Loucy (cell line): ENCODE measurements at regions not wholly inside any gene's neighbourhood (a gene's known extent, or its start where the extent isn't known, plus 50 kb on each side); places are given as distances from the start of the nearest gene placed in this dataset.

ENCODE experiments used
- H2AFZ ChIP-seq: fragments of 200-600 bp; sonication (generic); 2 replicates; pipeline ENCODE4 v1.6.0; 2016; ENCODE audit warnings: antibody characterized with exemption, mild to moderate bottlenecking, low read length, moderate library complexity
- H3F3A ChIP-seq: fragments of 200-600 bp; 2 replicates; pipeline ENCODE4 v1.6.0; 2016; ENCODE audit warnings: antibody characterized with exemption, low read depth, mild to moderate bottlenecking
- H3K27me3 ChIP-seq: fragments of 200-600 bp; sonication (generic); 2 replicates; pipeline ENCODE4 v1.6.1; 2014; ENCODE audit warnings: low read length, mild to moderate bottlenecking; ENCODE audit not compliant: insufficient read depth, poor library complexity, severe bottlenecking
- H3K36me3 ChIP-seq: fragments of 200-600 bp; sonication (generic); 2 replicates; pipeline ENCODE4 v1.6.1; 2016; ENCODE audit warnings: low read length; ENCODE audit not compliant: insufficient read depth
- H3K4me1 ChIP-seq: fragments of 200-600 bp; sonication (generic); 2 replicates; pipeline ENCODE4 v1.5.1; 2014; ENCODE audit warnings: low read length, mild to moderate bottlenecking; ENCODE audit not compliant: insufficient read depth, poor library complexity, severe bottlenecking
- H3K4me2 ChIP-seq: fragments of 200-600 bp; sonication (generic); 2 replicates; pipeline ENCODE4 v1.6.0; 2014; ENCODE audit warnings: antibody characterized with exemption, low read length, low read depth, mild to moderate bottlenecking; ENCODE audit not compliant: poor library complexity, severe bottlenecking
- H3K4me3 ChIP-seq: fragments of 200-600 bp; sonication (generic); 2 replicates; pipeline ENCODE4 v1.5.1; 2014; ENCODE audit warnings: low read length, mild to moderate bottlenecking, mixed read lengths; ENCODE audit not compliant: poor library complexity, severe bottlenecking
- H3K79me2 ChIP-seq: fragments of 200-600 bp; sonication (generic); 2 replicates; pipeline ENCODE4 v1.6.1; 2014; ENCODE audit warnings: low read length; ENCODE audit not compliant: insufficient read depth
- H3K9ac ChIP-seq: fragments of 200-600 bp; sonication (generic); 2 replicates; pipeline ENCODE4 v1.6.0; 2014; ENCODE audit warnings: mild to moderate bottlenecking, low read depth, low read length, moderate library complexity; ENCODE audit not compliant: poor library complexity, severe bottlenecking
- H3K9me2 ChIP-seq: fragments of 200-600 bp; sonication (generic); replicated peaks from 2 replicates; pipeline ENCODE4 v1.6.1; 2016; ENCODE audit warnings: low read depth, low read length, mixed read lengths
- H3K9me3 ChIP-seq: fragments of 200-600 bp; sonication (generic); 2 replicates; pipeline ENCODE4 v1.6.1; 2014; ENCODE audit warnings: mild to moderate bottlenecking, antibody characterized with exemption, low read length, low read depth; ENCODE audit not compliant: insufficient read depth
- H4K20me1 ChIP-seq: fragments of 200-600 bp; sonication (generic); 2 replicates; pipeline ENCODE4 v1.6.0; 2014; ENCODE audit warnings: antibody characterized with exemption, low read length, mild to moderate bottlenecking; ENCODE audit not compliant: insufficient read depth, poor library complexity, severe bottlenecking
- CTCF ChIP-seq: fragments of 200-600 bp; sonication (generic); conservative IDR thresholded peaks from 2 replicates; pipeline ENCODE4 v1.5.1; 2014; ENCODE audit warnings: mild to moderate bottlenecking, antibody characterized with exemption, low read length
- EZH2phosphoT487 ChIP-seq: fragments of 200-600 bp; IDR thresholded peaks from 2 replicates; pipeline ENCODE4 v1.6.1; 2018; ENCODE audit warnings: antibody characterized with exemption, mild to moderate bottlenecking, moderate library complexity, borderline replicate concordance

GRCh38 chr3:110811050-110811449, 260.6 kb upstream of the NECTIN3 start:
- no peaks in the 10 kb centered on the region for H3K36me3 ChIP-seq
- H3K9me3 ChIP-seq, result no peaks in the 10 kb centered on the region
- no peaks in the 10 kb centered on the region for H3K79me2 ChIP-seq
- H3K4me3 ChIP-seq, result no peak overlapping the region
- TF ChIP-seq CTCF (no peak), EZH2phosphoT487 (no peak)
- H3F3A ChIP-seq, result no peaks in the 10 kb centered on the region
- H4K20me1 ChIP-seq, result no peaks in the 10 kb centered on the region
- no peaks in the 10 kb centered on the region for H3K27me3 ChIP-seq
- no peak overlapping the region for H3K9ac ChIP-seq
- H2AFZ ChIP-seq, result no peak overlapping the region
- H3K9me2 ChIP-seq, result no peaks in the 10 kb centered on the region
- H3K4me2 ChIP-seq, result no peak overlapping the region
- H3K4me1 ChIP-seq, result peaks cover 30% of the 10 kb centered on the region

GRCh38 chr3:110813541-110813940, 258.1 kb upstream of the NECTIN3 start:
- peaks cover 31% of the 10 kb centered on the region for H3K4me1 ChIP-seq
- no peaks in the 10 kb centered on the region for H3K9me2 ChIP-seq
- H3K27me3 ChIP-seq, result no peaks in the 10 kb centered on the region
- no peaks in the 10 kb centered on the region for H3K9me3 ChIP-seq
- H3K36me3 ChIP-seq, result no peaks in the 10 kb centered on the region
- TF ChIP-seq EZH2phosphoT487 (no peak), CTCF (no peak)
- H3K4me3 ChIP-seq, result no peak overlapping the region
- H3K79me2 ChIP-seq, result no peaks in the 10 kb centered on the region
- no peaks in the 10 kb centered on the region for H3F3A ChIP-seq
- H3K4me2 ChIP-seq, result peak overlapping the region; percentile 80
- H2AFZ ChIP-seq, result no peak overlapping the region
- no peak overlapping the region for H3K9ac ChIP-seq
- H4K20me1 ChIP-seq, result no peaks in the 10 kb centered on the region

- Histone ChIP-seq H3K4me2 (peak overlapping the region; percentile 80), H3K36me3 (no peaks in the 10 kb centered on the region), H3K27me3 (no peaks in the 10 kb centered on the region), H3F3A (no peaks in the 10 kb centered on the region), H3K9me3 (no peaks in the 10 kb centered on the region), H3K4me3 (peak overlapping the region; percentile 62), H3K4me1 (peaks cover 31% of the 10 kb centered on the region), H3K79me2 (no peaks in the 10 kb centered on the region), H4K20me1 (no peaks in the 10 kb centered on the region), H2AFZ (no peak overlapping the region), H3K9ac (no peak overlapping the region), H3K9me2 (no peaks in the 10 kb centered on the region)
- TF ChIP-seq CTCF, result no peak
- no peak for TF ChIP-seq EZH2phosphoT487
These were observed 257.2 kb upstream of the NECTIN3 start for GRCh38 chr3:110814170-110815007.
